Smooth muscle cell (in vitro differentiated cells): ENCODE measurements at regions not wholly inside any gene's neighbourhood (a gene's known extent, or its start where the extent isn't known, plus 50 kb on each side); places are given as distances from the start of the nearest gene placed in this dataset.
A peak's percentile ranks its signal among the peaks of the same experiment; 100 is the strongest.

ENCODE experiments used
- DNase-seq: peaks from one replicate; lab custom pipeline; 2025; ENCODE audit not compliant: unreplicated experiment; lab: John Stamatoyannopoulos, UW
- H2AFZ ChIP-seq: fragments of 200-600 bp; sonication (generic); 2 replicates; pipeline ENCODE4 v1.6.0; 2016; ENCODE audit warnings: antibody characterized with exemption, low read depth, mild to moderate bottlenecking
- H3F3A ChIP-seq: fragments of 200-600 bp; sonication (generic); 2 replicates; pipeline ENCODE4 v1.6.0; 2017; ENCODE audit warnings: antibody characterized with exemption, low read depth
- H3K27ac ChIP-seq: fragments of 200-600 bp; sonication (generic); 2 replicates; pipeline ENCODE4 v1.5.1; 2016; ENCODE audit warnings: low read depth, mild to moderate bottlenecking
- H3K27me3 ChIP-seq: fragments of 200-600 bp; sonication (generic); 2 replicates; pipeline ENCODE4 v1.6.1; 2016; ENCODE audit warnings: low read depth, mild to moderate bottlenecking
- H3K36me3 ChIP-seq: fragments of 200-600 bp; sonication (generic); 2 replicates; pipeline ENCODE4 v1.5.1; 2016; ENCODE audit warnings: low read depth
- H3K4me1 ChIP-seq: fragments of 200-600 bp; sonication (generic); 2 replicates; pipeline ENCODE4 v1.5.1; 2016; ENCODE audit warnings: low read depth
- H3K4me2 ChIP-seq: fragments of 200-600 bp; sonication (generic); 2 replicates; pipeline ENCODE4 v1.6.0; 2016; ENCODE audit warnings: mild to moderate bottlenecking
- H3K4me3 ChIP-seq: fragments of 200-600 bp; sonication (generic); 2 replicates; pipeline ENCODE4 v1.5.1; 2016; ENCODE audit warnings: mild to moderate bottlenecking
- H3K79me2 ChIP-seq: fragments of 200-600 bp; sonication (generic); 2 replicates; pipeline ENCODE4 v1.6.0; 2016; ENCODE audit warnings: low read depth, mild to moderate bottlenecking
- H3K9ac ChIP-seq: fragments of 200-600 bp; sonication (generic); 2 replicates; pipeline ENCODE4 v1.6.0; 2016; ENCODE audit warnings: low read depth
- H3K9me3 ChIP-seq: fragments of 200-600 bp; sonication (generic); replicated peaks from 2 replicates; pipeline ENCODE4 v1.5.1; 2016; ENCODE audit warnings: low read depth
- H4K20me1 ChIP-seq: fragments of 200-600 bp; sonication (generic); 2 replicates; pipeline ENCODE4 v1.6.0; 2016; ENCODE audit warnings: low read depth
- CTCF ChIP-seq: fragments of 200-600 bp; sonication (generic); IDR thresholded peaks from 2 replicates; pipeline ENCODE4 v1.5.1; 2017; ENCODE audit warnings: borderline replicate concordance, mild to moderate bottlenecking, antibody characterized with exemption; ENCODE audit not compliant: insufficient read depth, poor library complexity, severe bottlenecking
- WGBS: methylation state at CpG from one replicate; pipeline ENCODE4 v1.1.7; 2016; ENCODE audit warnings: low lambda C conversion rate; 5-methylcytosine and 5-hydroxymethylcytosine counted together

- Histone ChIP-seq H3K27me3 (no peaks in the 10 kb centered on the region), H3K4me3 (no peak overlapping the region), H3K4me1 (no peaks in the 10 kb centered on the region), H3K36me3 (peaks cover 3% of the 10 kb centered on the region), H3K79me2 (no peaks in the 10 kb centered on the region), H3K9ac (no peak overlapping the region), H3F3A (no peaks in the 10 kb centered on the region), H3K27ac (no peak overlapping the region), H3K9me3 (no peaks in the 10 kb centered on the region), H2AFZ (no peak overlapping the region), H3K4me2 (no peak overlapping the region), H4K20me1 (no peaks in the 10 kb centered on the region)
- no peak for TF ChIP-seq CTCF
- DNase-seq, result no peak
These were observed 191.9 kb upstream of the CTNNB1 start for GRCh38 chr3:41007399-41007798.

- DNase-seq, result no peak
- Histone ChIP-seq H3K36me3 (peaks cover 3% of the 10 kb centered on the region), H3K79me2 (no peaks in the 10 kb centered on the region), H3K9ac (no peak overlapping the region), H3K27ac (no peak overlapping the region), H3F3A (no peaks in the 10 kb centered on the region), H3K4me2 (no peak overlapping the region), H4K20me1 (no peaks in the 10 kb centered on the region), H3K27me3 (no peaks in the 10 kb centered on the region), H2AFZ (no peak overlapping the region), H3K4me1 (no peaks in the 10 kb centered on the region), H3K4me3 (no peak overlapping the region), H3K9me3 (no peaks in the 10 kb centered on the region)
- TF ChIP-seq CTCF, result no peak
- 92% methylated on average over 2 of the region's 2 CpGs for WGBS
These were observed 187.5 kb upstream of the CTNNB1 start for GRCh38 chr3:41011854-41012253.

- no peak overlapping the region for H3K4me2 ChIP-seq
- no peak for TF ChIP-seq CTCF
- no peaks in the 10 kb centered on the region for H3K9me3 ChIP-seq
- no peak overlapping the region for H2AFZ ChIP-seq
- H3K27me3 ChIP-seq, result no peaks in the 10 kb centered on the region
- no peaks in the 10 kb centered on the region for H3K36me3 ChIP-seq
- no peaks in the 10 kb centered on the region for H3F3A ChIP-seq
- H3K79me2 ChIP-seq, result no peaks in the 10 kb centered on the region
- no peak overlapping the region for H3K9ac ChIP-seq
- no peak overlapping the region for H3K4me3 ChIP-seq
- WGBS, result 98% methylated on average over 2 of the region's 2 CpGs
- no peaks in the 10 kb centered on the region for H4K20me1 ChIP-seq
- H3K27ac ChIP-seq, result no peak overlapping the region
- DNase-seq, result no peak
- H3K4me1 ChIP-seq, result no peaks in the 10 kb centered on the region
These were observed 180.4 kb upstream of the CTNNB1 start for GRCh38 chr3:41018855-41019254.

- Histone ChIP-seq H3K9ac (no peak overlapping the region), H3K27me3 (no peaks in the 10 kb centered on the region), H2AFZ (peak overlapping the region; percentile 1), H3F3A (no peaks in the 10 kb centered on the region), H3K4me3 (no peak overlapping the region), H3K9me3 (no peaks in the 10 kb centered on the region), H3K27ac (no peak overlapping the region), H3K36me3 (no peaks in the 10 kb centered on the region), H3K79me2 (no peaks in the 10 kb centered on the region), H3K4me2 (no peak overlapping the region), H3K4me1 (no peaks in the 10 kb centered on the region), H4K20me1 (no peaks in the 10 kb centered on the region)
- no peak for DNase-seq
- no peak for TF ChIP-seq CTCF
- WGBS, result 63% methylated on average over 5 of the region's 5 CpGs
These were observed 175.1 kb upstream of the CTNNB1 start for GRCh38 chr3:41024031-41024836.
